Prostate gland (tissue), 2 donors: ENCODE measurements at regions not wholly inside any gene's neighbourhood (a gene's known extent, or its start where the extent isn't known, plus 50 kb on each side); places are given as distances from the start of the nearest gene placed in this dataset.

ENCODE experiments used
- DNase-seq: peaks from one replicate; pipeline ENCODE4 v3.0.0-alpha.2; 2019; ENCODE audit warnings: low spot score
- H3K27ac ChIP-seq, 2 donors: fragments of 200-600 bp; sonication (generic); 2 replicates each; pipeline ENCODE4 v1.5.1; 2017 to 2019
- H3K27me3 ChIP-seq: fragments of 200-600 bp; sonication (generic); replicated peaks from 2 replicates; pipeline ENCODE4 v1.5.1; 2019; ENCODE audit not compliant: insufficient read depth
- H3K36me3 ChIP-seq, 2 donors: fragments of 200-600 bp; sonication (generic); 1 replicate in 1 of 2; 2 replicates in 1 of 2; pipeline versions ENCODE4 v1.5.1 to v1.8.1; 2017 to 2019
- H3K4me1 ChIP-seq: fragments of 200-600 bp; sonication (generic); replicated peaks from 2 replicates; pipeline ENCODE4 v1.5.1; 2019
- H3K4me3 ChIP-seq, 2 donors: fragments of 200-600 bp; sonication (generic); 2 replicates each; pipeline ENCODE4 v1.5.1; 2017 to 2019
- H3K9me3 ChIP-seq: fragments of 200-600 bp; sonication (generic); 2 replicates; pipeline ENCODE4 v1.5.1; 2017
- POLR2A ChIP-seq: fragments of 450-650 bp; IDR thresholded peaks from one replicate; pipeline ENCODE4 v1.6.1; 2016; ENCODE audit warnings: antibody characterized with exemption, mild to moderate bottlenecking
- POLR2AphosphoS5 ChIP-seq: sonication (generic); formaldehyde crosslinking; IDR thresholded peaks from one replicate; pipeline ENCODE4 v1.6.1; 2017; ENCODE audit warnings: antibody characterized with exemption
- WGBS: methylation state at CpG from one replicate; pipeline ENCODE4 v1.1.5; 2018; 5-methylcytosine and 5-hydroxymethylcytosine counted together
- intact Hi-C: fragments of 100-400 bp; cut with DNase I; formaldehyde crosslinking; loops from one replicate; pipeline ENCODE4 v1.14.2; 2022
- TF ChIP-seq, protein P1 (sequence below), 4 experiments: fragments of 200-600 bp in 2 of 4; fragments of 450-650 bp in 2 of 4; sonication (generic) in 2 of 4; IDR thresholded peaks; 1 replicate in 3 of 4; 2 replicates in 1 of 4; pipeline ENCODE4 v1.5.1; 2016 to 2019; ENCODE audit warnings: antibody characterized with exemption in 4 of 4, mild to moderate bottlenecking in 2 of 4, moderate library complexity in 2 of 4

DNA sequence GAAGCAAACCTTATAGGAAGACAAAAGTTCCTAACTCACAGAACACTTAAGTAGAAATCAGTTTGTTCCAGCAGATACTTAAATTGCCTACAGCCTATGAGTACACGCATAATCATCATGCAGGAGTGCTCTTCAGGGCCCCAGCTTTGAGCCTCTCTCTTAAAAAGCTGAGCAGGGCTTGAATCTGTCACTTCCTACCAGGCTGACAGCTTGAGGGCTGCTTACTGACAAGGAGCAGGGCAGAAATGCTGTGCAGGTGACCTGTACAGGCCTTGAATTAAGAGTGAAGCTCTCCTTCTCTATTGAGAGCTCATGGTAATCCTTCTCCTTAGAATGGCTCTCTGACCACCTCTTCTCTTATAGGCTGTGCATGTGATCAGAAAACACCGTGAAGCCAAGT is 66.5 kb upstream of the MAST4 start:
- H3K4me3 ChIP-seq = no peak overlapping the region
- TF ChIP-seq POLR2A = no peak
- TF ChIP-seq, protein P1, sequence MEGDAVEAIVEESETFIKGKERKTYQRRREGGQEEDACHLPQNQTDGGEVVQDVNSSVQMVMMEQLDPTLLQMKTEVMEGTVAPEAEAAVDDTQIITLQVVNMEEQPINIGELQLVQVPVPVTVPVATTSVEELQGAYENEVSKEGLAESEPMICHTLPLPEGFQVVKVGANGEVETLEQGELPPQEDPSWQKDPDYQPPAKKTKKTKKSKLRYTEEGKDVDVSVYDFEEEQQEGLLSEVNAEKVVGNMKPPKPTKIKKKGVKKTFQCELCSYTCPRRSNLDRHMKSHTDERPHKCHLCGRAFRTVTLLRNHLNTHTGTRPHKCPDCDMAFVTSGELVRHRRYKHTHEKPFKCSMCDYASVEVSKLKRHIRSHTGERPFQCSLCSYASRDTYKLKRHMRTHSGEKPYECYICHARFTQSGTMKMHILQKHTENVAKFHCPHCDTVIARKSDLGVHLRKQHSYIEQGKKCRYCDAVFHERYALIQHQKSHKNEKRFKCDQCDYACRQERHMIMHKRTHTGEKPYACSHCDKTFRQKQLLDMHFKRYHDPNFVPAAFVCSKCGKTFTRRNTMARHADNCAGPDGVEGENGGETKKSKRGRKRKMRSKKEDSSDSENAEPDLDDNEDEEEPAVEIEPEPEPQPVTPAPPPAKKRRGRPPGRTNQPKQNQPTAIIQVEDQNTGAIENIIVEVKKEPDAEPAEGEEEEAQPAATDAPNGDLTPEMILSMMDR (IDR thresholded peaks at IDR 0.05) = no peak
- no peak for TF ChIP-seq POLR2AphosphoS5
- intact Hi-C loops = no loop called here
- no peaks in the 10 kb centered on the region for H3K9me3 ChIP-seq
- H3K27ac ChIP-seq = no peak overlapping the region
- no peaks in the 10 kb centered on the region for H3K4me1 ChIP-seq
- no peaks in the 10 kb centered on the region for H3K36me3 ChIP-seq
- 96% methylated on average over 2 of the region's 2 CpGs for WGBS
- DNase-seq = no peak
- H3K27me3 ChIP-seq = no peaks in the 10 kb centered on the region

DNA sequence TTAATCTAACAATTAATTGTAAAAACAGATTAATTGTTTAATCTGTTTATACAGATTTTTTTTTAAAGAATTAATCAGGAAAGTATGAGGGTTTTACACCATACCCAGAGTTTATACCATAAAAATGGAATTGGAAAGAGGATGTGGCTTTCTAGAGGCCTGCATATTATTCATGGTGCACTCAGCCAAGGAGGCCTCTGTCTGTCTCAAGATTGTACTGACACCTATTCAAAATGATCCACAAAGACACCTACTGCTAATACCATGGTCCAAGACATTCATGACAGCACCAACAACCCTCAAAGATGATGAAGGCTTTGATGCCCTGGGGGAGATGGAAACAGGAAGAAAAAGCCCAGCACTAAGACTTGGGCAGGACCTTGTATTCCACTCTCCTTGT is 58.1 kb upstream of the MAST4 start:
- no peaks in the 10 kb centered on the region for H3K36me3 ChIP-seq
- TF ChIP-seq, protein P1 (IDR thresholded peaks at IDR 0.05) = no peak
- no peak for TF ChIP-seq POLR2AphosphoS5
- no peak for TF ChIP-seq POLR2A
- no peak overlapping the region for H3K4me3 ChIP-seq
- H3K4me1 ChIP-seq = no peaks in the 10 kb centered on the region
- H3K9me3 ChIP-seq = no peaks in the 10 kb centered on the region
- DNase-seq = no peak
- H3K27me3 ChIP-seq = no peaks in the 10 kb centered on the region
- intact Hi-C loops = no loop called here
- no peak overlapping the region for H3K27ac ChIP-seq

DNA sequence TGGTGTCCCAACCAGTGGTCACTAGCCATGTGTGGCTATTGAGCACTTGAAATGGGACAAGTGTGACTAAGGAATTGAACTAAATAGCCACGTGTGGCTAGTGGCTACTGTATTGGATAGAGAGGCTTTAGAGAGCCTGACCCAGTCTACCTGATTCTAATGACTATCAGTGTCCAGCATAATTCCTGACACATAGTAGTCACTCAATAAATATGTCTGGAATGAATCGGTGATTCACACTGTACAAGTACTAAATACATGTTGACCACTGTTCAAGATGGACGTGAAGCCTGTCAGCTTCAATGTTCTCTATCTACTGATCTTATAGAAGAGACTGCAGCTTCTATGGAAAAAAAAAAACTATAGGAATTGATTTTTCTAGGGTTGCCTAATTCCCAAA is 57.7 kb upstream of the MAST4 start:
- Histone ChIP-seq H3K27ac (no peak overlapping the region), H3K36me3 (no peaks in the 10 kb centered on the region), H3K27me3 (no peaks in the 10 kb centered on the region), H3K4me3 (no peak overlapping the region), H3K9me3 (no peaks in the 10 kb centered on the region), H3K4me1 (no peaks in the 10 kb centered on the region)
- no peak for DNase-seq
- TF ChIP-seq POLR2AphosphoS5 = no peak
- TF ChIP-seq, protein P1 (IDR thresholded peaks at IDR 0.05) = no peak
- no peak for TF ChIP-seq POLR2A
- intact Hi-C loops = no loop called here
- WGBS = 97% methylated on average over 3 of the region's 3 CpGs

DNA sequence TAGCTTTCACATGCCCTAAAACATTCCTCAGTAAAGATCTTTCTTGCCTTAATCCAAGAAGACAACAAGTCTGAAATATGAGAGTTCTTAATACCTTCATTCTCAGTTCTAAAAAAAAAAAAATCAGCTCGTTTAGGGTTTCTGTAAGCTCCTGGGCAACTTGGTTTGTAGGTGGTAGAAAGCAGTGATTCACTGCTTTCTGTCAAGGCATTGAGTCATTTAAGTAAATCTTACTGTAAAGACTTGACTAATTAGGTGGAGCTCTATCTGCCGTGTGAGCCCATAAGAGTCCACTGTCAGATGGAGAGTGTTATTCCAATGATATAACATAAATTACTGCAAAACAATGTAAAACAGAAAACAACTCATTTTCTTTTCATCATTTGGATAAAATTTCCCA is 56.1 kb upstream of the MAST4 start:
- H3K27ac ChIP-seq = no peak overlapping the region
- intact Hi-C loops = no loop called here

DNA sequence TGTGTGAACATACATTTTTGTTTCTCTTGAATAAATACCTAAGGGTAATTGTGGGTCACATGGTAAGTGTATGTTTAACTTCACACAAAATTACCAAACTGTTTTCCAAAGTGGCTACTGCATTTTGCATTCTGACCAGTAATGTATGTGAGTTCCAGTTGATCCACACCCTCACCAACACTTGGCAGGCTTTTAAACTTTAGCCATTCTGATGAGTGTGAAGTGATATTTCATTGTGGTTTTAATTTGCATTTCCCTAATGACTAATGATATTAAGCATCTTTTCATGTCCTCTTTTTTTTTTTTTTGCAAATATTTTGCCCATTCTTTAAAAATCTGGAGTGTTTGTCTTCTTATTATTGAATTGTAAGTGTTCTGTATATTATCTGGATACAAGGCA is 53.5 kb upstream of the MAST4 start:
- TF ChIP-seq POLR2A = no peak
- TF ChIP-seq, protein P1 (IDR thresholded peaks at IDR 0.05) = no peak
- no peak for TF ChIP-seq POLR2AphosphoS5
- DNase-seq = no peak
- Histone ChIP-seq H3K9me3 (no peaks in the 10 kb centered on the region), H3K36me3 (no peaks in the 10 kb centered on the region), H3K4me1 (no peaks in the 10 kb centered on the region), H3K4me3 (no peak overlapping the region), H3K27ac (no peak overlapping the region), H3K27me3 (no peaks in the 10 kb centered on the region)
- intact Hi-C loops = no loop called here

More for the DNA sequence above, 56.1 kb upstream of the MAST4 start:
- Histone ChIP-seq H3K9me3 (no peaks in the 10 kb centered on the region), H3K4me1 (no peaks in the 10 kb centered on the region), H3K27me3 (no peaks in the 10 kb centered on the region), H3K36me3 (no peaks in the 10 kb centered on the region), H3K4me3 (no peak overlapping the region)
- WGBS = 76% methylated on average over 2 of the region's 2 CpGs
- no peak for DNase-seq
- no peak for TF ChIP-seq POLR2A
- no peak for TF ChIP-seq POLR2AphosphoS5
- TF ChIP-seq, protein P1 (IDR thresholded peaks at IDR 0.05) = no peak
